ENCODE measurements at regions not wholly inside any gene's neighbourhood (a gene's known extent, or its start where the extent isn't known, plus 50 kb on each side); places are given as distances from the start of the nearest gene placed in this dataset.

- TF ChIP-seq GATA2 (IDR thresholded peaks at IDR 0.05; ENCODE audit: low read depth, low read length), result no peak
- TF ChIP-seq GATA3 (IDR thresholded peaks at IDR 0.05; ENCODE audit: low read depth, low read length), result no peak
Observed at GRCh38 chr4:32249040-32249439, 1528.9 kb downstream of the PCDH7 start.

Data from SH-SY5Y (cell line).